Activated B cell treated with CpG ODN at 0.5 μM for 24 hours (primary cell): ENCODE measurements at regions not wholly inside any gene's neighbourhood (a gene's known extent, or its start where the extent isn't known, plus 50 kb on each side); places are given as distances from the start of the nearest gene placed in this dataset.

ENCODE experiments used
- ATAC-seq: fragments of 200-7000 bp; cut with Tn5 transposase; one replicate; pipeline ENCODE4 v1.10.0; 2021; ENCODE audit warnings: low read depth, mild to moderate bottlenecking, moderate library complexity
- CTCF ChIA-PET: fragments of 350-600 bp; sonication (Branson Sonifier 250); formaldehyde crosslinking; loops from one replicate; lab custom pipeline; 2021; ENCODE audit warnings: antibody characterized with exemption; lab: Charles Lee
- POLR2A ChIA-PET: fragments of 350-600 bp; sonication (Branson Sonifier 250); formaldehyde crosslinking; loops from one replicate; lab custom pipeline; 2021; ENCODE audit warnings: antibody characterized with exemption; lab: Charles Lee
- DNase-seq: peaks from one replicate; pipeline ENCODE4 v3.0.0; 2022
- H3K27ac Mint-ChIP-seq: one replicate; pipeline ENCODE4 v1.8.0; 2020; ENCODE audit warnings: mixed read lengths
- H3K27me3 Mint-ChIP-seq: one replicate; pipeline ENCODE4 v1.8.0; 2021; ENCODE audit warnings: mixed read lengths
- H3K36me3 Mint-ChIP-seq: one replicate; pipeline ENCODE4 v1.8.0; 2021; ENCODE audit warnings: low read depth, mixed read lengths
- H3K4me1 Mint-ChIP-seq: one replicate; pipeline ENCODE4 v1.8.0; 2021; ENCODE audit warnings: mixed read lengths
- H3K4me3 Mint-ChIP-seq: one replicate; pipeline ENCODE4 v1.8.0; 2020; ENCODE audit warnings: mild to moderate bottlenecking, mixed read lengths
- H3K9me3 Mint-ChIP-seq: one replicate; pipeline ENCODE4 v1.8.0; 2020; ENCODE audit warnings: mixed read lengths
- intact Hi-C: fragments of 100-400 bp; cut with micrococcal nuclease; formaldehyde crosslinking; loops from one replicate; pipeline ENCODE4 v1.15.1; 2024
- TF ChIP-seq, protein P1 (sequence below): fragments of 200-600 bp; IDR thresholded peaks from one replicate; pipeline ENCODE4 v1.8.0; 2022; ENCODE audit warnings: antibody characterized with exemption, mild to moderate bottlenecking

DNA sequence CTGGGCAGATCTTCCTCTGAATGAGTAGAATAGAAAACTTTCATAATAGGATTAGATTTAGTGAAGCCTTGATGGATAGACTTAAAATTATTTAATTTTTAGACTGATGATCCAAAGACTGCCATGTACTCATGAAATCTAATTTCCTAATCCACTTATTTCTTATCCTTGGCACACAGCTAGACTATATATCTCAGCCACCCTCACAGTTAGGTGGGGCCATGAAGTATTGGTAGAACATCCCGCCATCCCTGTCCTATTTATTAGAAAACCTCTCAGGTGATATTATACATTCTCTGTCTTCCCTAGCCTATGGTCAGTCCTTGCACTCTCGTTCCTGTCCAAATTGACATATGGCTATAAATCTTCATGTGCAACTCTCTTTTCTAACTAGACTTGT is 110.9 kb downstream of the FAM170A start:
- no peaks in the 10 kb centered on the region for H3K36me3 Mint-ChIP-seq
- TF ChIP-seq, protein P1, sequence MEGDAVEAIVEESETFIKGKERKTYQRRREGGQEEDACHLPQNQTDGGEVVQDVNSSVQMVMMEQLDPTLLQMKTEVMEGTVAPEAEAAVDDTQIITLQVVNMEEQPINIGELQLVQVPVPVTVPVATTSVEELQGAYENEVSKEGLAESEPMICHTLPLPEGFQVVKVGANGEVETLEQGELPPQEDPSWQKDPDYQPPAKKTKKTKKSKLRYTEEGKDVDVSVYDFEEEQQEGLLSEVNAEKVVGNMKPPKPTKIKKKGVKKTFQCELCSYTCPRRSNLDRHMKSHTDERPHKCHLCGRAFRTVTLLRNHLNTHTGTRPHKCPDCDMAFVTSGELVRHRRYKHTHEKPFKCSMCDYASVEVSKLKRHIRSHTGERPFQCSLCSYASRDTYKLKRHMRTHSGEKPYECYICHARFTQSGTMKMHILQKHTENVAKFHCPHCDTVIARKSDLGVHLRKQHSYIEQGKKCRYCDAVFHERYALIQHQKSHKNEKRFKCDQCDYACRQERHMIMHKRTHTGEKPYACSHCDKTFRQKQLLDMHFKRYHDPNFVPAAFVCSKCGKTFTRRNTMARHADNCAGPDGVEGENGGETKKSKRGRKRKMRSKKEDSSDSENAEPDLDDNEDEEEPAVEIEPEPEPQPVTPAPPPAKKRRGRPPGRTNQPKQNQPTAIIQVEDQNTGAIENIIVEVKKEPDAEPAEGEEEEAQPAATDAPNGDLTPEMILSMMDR = no peak
- no peak for ATAC-seq
- no peak for DNase-seq
- H3K27ac Mint-ChIP-seq = no peak overlapping the region
- H3K27me3 Mint-ChIP-seq = peaks cover 2% of the 10 kb centered on the region
- intact Hi-C loops = loop anchor here (10.0 kb wide), 1 partner anchor 1145 kb away; no protein-coding TSS in a partner anchor
- ChIA-PET POLR2A (no interaction called here), CTCF (no interaction called here)
- H3K9me3 Mint-ChIP-seq = no peaks in the 10 kb centered on the region
- H3K4me3 Mint-ChIP-seq = no peak overlapping the region
- no peaks in the 10 kb centered on the region for H3K4me1 Mint-ChIP-seq

DNA sequence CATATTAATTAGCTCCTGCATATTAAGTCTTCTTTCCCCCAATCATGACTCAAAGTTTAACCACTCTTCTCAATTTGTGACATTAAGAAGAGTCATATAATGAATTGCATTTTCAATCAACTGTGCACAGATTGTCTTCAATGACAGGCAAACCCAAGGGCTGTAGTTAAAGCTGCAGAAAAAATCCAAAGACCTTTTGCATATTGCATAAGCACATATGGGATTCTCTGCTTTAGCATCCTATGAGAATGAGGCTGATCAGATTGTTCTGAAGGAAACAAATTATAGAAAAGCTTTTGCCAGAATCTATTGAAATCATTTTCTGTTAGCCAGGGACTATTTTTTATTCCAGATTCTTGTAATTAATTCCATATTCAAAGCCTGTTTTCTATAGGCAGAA is 112.3 kb downstream of the FAM170A start:
- H3K4me1 Mint-ChIP-seq = no peaks in the 10 kb centered on the region
- ATAC-seq (no peak), DNase-seq (no peak)
- no peak overlapping the region for H3K27ac Mint-ChIP-seq
- TF ChIP-seq, protein P1 = no peak
- no peaks in the 10 kb centered on the region for H3K9me3 Mint-ChIP-seq
- intact Hi-C loops = loop anchor here (10.0 kb wide), 1 partner anchor 1147 kb away; no protein-coding TSS in a partner anchor
- no peaks in the 10 kb centered on the region for H3K36me3 Mint-ChIP-seq
- ChIA-PET CTCF (interaction anchor here (0.6 to 1.3 kb wide), 2 partner anchors 271 to 975 kb away, joined by 3 to 5 read pairs; no protein-coding TSS in a partner anchor), POLR2A (no interaction called here)
- no peaks in the 10 kb centered on the region for H3K27me3 Mint-ChIP-seq
- H3K4me3 Mint-ChIP-seq = no peak overlapping the region

DNA sequence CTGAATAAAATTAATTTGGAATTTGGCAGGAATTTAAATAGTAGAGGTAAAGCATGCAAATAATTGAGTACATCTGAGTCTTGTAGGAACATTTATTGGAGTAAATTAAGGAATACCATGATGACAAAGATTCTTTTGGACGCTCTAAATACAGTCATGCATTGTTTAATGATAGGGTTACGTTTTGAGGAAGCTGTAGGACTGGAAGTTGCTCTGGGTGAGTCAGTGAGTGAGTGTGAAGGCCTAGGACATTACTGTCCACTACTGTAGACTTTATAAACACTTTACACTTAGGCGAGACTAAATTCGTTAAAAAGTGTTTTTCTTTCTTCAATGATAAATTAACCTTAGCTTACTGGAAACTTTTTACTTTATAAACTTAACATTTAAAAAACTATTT is 113.0 kb downstream of the FAM170A start:
- intact Hi-C loops = loop anchor here (10.0 kb wide), 1 partner anchor 1148 kb away; no protein-coding TSS in a partner anchor
- no peak for ATAC-seq
- no peak overlapping the region for H3K27ac Mint-ChIP-seq
- POLR2A ChIA-PET = no interaction called here
- no peaks in the 10 kb centered on the region for H3K4me1 Mint-ChIP-seq
- H3K9me3 Mint-ChIP-seq = no peaks in the 10 kb centered on the region
- TF ChIP-seq, protein P1 = no peak
- no peak overlapping the region for H3K4me3 Mint-ChIP-seq
- DNase-seq = no peak
- CTCF ChIA-PET = interaction anchor here (1.3 kb wide), 1 partner anchor 271 kb away, joined by 5 read pairs; no protein-coding TSS in a partner anchor
- no peaks in the 10 kb centered on the region for H3K36me3 Mint-ChIP-seq
- H3K27me3 Mint-ChIP-seq = no peaks in the 10 kb centered on the region

DNA sequence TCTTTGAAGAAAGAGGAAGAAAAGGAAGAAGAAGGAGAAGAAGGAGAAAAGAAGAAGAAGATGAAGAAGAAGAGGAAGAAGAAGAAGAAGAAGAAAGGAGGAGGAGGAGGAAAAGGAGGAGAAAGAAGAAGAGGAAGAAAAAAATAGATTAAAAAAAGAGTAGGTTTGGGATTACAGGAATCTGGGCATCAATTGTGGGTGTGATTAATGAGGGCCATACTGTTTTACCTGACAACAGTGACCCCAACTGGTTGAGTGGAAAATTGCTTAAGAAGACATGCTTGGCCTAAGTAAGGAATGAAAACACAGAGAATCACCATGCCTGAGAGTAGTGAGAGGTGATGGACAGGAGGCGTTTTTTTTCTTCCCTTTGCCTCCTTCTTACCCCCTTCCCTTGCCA is 114.6 kb downstream of the FAM170A start:
- Mint-ChIP-seq H3K27me3 (no peaks in the 10 kb centered on the region), H3K36me3 (no peaks in the 10 kb centered on the region), H3K27ac (no peak overlapping the region), H3K9me3 (no peaks in the 10 kb centered on the region), H3K4me3 (no peak overlapping the region), H3K4me1 (no peaks in the 10 kb centered on the region)
- ATAC-seq = peak; percentile 42
- POLR2A ChIA-PET = no interaction called here
- intact Hi-C loops = loop anchor here (1.0 to 10.0 kb wide), 2 partner anchors 273 to 1149 kb away; no protein-coding TSS in a partner anchor
- no peak for DNase-seq
- TF ChIP-seq, protein P1 = no peak
- CTCF ChIA-PET = no interaction called here

DNA sequence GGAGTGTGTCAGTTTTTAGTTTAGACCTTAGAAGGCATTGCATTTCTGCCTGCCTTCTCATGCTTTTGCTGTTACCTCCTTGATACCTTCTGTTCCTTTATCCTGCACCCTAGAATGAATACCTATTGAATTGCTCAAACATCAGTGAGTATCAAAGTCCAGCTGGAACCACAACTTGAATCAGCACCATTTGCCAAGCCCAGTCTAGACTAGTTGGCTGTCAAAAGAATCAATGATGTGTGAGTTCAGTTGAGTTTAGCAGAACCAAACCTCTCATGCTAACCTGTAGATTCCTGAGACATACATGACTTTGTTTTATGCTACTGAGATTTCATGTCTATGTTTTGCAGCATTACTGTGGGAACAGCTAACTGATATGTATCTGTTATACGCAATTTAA is 116.6 kb downstream of the FAM170A start:
- H3K36me3 Mint-ChIP-seq = no peaks in the 10 kb centered on the region
- H3K27ac Mint-ChIP-seq = no peak overlapping the region
- TF ChIP-seq, protein P1 = no peak
- DNase-seq (no peak), ATAC-seq (no peak)
- CTCF ChIA-PET = interaction anchor here (1.1 kb wide), 1 partner anchor 136 kb away, joined by 3 read pairs; no protein-coding TSS in a partner anchor
- H3K9me3 Mint-ChIP-seq = no peaks in the 10 kb centered on the region
- no peaks in the 10 kb centered on the region for H3K27me3 Mint-ChIP-seq
- intact Hi-C loops = loop anchor here (10.0 kb wide), 1 partner anchor 1151 kb away; no protein-coding TSS in a partner anchor
- H3K4me3 Mint-ChIP-seq = no peak overlapping the region
- no peaks in the 10 kb centered on the region for H3K4me1 Mint-ChIP-seq
- POLR2A ChIA-PET = no interaction called here
